Posterior cingulate gyrus (tissue), 11 donors: ENCODE measurements at regions not wholly inside any gene's neighbourhood (a gene's known extent, or its start where the extent isn't known, plus 50 kb on each side); places are given as distances from the start of the nearest gene placed in this dataset.
A peak's percentile ranks its signal among the peaks of the same experiment; 100 is the strongest.
"Not testable (repeated sequence)": the region's sequence is repeated elsewhere in the genome, so short reads cannot be mapped to it uniquely, and the experiment has no call there.

Experiments
- DNase-seq, 10 donors: peaks; one replicate each; pipeline versions ENCODE4 v3.0.0 to v3.0.0-alpha.2; 2020 to 2021; ENCODE audit warnings: mixed read lengths in 3 of 10
- intact Hi-C: fragments of 100-400 bp; cut with DNase I; formaldehyde crosslinking; loops from one replicate; pipeline ENCODE4 v1.15.1; 2023

DNA sequence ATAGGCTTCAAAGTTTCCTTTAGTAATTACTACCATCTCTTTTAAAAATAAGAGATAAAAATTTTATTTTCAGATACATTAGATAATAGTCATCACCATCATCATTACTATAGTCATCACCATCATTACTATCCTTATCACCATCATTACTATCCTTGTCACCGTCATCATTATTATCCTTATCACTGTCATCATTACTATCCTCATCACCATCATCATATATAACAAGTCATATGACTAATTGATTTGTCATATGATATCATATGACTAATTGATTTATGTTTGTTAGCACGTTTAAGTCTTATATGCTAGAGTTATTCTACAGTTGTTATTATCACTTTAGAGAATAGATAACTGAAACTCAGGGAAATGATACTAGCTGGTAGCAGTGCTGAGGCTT lies 382.1 kb upstream of the CDH18 start:
- intact Hi-C loops: no loop called here

DNA sequence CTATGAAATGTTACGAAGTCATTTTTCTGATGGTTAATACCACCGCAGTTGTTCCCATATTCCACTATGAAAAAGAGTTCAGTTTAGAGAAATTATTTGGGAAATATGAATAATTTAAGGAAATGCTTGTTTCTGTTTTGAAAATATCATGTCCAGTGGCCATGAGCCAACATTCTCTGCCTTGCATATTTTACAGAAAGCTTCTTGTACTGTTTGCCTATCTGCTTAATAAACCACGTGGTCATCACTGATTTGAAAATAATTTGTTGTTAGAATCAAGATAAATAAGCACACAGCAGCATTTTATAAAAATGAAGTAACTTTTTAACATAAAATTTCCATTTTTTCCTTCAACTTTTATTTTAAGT lies 381.5 kb upstream of the CDH18 start:
- no peak for DNase-seq
- intact Hi-C loops: no loop called here

More for the DNA sequence above, 382.1 kb upstream of the CDH18 start:
- no peak for DNase-seq

DNA sequence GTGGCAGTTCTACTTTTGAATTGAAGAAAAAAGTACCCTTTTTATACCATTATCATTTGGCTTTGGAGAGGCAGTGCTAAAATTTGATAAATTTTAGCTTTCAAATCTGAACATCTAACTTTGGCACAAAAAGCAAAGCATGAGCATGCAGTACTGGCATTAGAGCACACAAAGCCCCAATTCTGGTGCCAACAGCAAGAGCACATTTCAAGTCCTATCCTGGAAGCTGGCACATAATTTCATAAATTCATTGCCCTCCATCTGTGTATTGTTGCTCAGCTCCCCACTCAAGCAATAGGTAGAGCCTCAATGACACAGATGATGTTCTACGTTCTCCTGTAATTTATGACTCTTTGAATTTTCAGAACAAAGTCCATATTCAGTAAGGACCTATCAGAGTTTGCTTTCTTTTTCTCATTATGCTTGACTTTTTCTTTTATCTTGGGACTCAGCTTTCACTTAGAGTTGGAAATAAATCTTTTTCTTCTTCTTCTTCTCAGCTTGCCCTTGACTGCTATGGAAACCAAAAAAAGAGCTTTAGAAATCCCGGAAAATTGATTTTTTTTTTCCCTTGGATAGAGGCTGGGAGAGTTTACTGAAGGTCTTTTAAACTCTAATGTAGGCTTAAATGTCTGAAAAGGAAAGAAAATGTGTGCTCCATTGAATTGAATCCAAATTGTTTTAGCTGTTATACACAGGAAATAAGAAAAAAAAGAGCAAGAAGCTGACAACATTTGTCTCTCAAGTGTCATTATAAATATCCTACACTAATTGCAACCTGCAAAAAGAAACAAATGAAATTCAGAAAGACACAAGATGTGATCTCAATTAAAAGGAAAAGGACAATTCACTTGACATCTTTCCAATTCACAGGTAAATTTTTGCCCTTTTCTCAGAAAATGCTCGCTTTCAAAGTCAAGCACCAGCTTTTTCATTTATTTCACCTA lies 380.8 kb upstream of the CDH18 start:
- intact Hi-C loops: no loop called here
- DNase-seq: peak in 1 of 10 donors; percentile 9

DNA sequence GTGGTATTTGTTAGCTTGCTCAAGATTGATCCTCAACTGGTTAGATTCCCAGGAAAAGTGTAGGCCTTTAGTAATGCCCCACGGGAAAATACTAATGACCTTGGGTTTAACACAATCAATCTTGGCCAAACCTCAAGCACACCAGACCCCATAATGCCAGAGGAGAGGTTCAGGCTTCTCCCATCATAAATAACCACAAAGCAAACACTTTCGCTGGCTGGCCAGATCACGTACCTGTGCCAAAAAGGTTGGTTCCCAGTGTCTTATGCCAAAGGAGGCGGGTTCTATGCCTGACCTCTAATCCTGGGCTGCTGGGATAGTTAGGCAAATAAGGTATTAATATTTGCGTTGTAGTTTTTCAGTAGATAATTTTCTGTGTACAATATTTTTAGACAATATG lies 379.2 kb upstream of the CDH18 start:
- intact Hi-C loops: no loop called here
- no peak for DNase-seq

DNA sequence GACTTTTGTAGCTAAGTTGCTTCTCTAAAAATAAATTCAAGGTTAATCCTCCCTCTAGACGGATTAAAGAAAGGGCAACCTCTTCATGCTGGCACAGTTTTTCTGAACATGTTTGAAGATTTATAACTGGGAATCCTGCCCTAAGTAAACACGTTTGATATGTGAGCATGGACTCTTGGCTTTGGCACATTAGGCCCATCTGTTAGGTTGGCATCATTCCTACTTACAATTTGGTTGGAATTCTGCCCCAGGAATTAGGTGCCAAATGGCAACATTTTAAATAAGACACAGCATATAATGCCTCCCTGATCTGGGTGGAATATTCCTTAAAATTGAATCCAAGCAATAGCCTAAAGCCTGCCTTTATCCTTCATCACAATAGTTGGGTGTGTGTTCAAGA lies 372.3 kb upstream of the CDH18 start:
- DNase-seq: no peak
- intact Hi-C loops: no loop called here

DNA sequence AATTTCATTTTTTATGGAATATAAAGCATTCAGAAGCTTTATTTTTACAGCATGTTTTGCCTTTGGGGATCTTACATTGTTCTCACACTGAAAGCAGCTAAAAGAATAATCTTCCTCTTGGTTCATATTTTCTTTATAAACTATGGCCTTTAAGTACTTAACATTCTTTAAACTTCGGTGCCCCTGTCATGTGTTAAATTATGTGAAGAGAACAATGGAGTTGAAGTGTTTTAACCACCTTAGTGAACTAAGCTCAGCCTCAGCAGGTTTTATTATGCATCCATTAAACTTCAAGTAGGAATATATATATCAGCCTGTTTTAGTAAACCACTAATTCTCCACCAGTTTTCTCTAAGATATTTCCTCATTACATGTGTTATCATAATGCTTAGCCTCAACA lies 371.4 kb upstream of the CDH18 start:
- no peak for DNase-seq
- intact Hi-C loops: no loop called here

DNA sequence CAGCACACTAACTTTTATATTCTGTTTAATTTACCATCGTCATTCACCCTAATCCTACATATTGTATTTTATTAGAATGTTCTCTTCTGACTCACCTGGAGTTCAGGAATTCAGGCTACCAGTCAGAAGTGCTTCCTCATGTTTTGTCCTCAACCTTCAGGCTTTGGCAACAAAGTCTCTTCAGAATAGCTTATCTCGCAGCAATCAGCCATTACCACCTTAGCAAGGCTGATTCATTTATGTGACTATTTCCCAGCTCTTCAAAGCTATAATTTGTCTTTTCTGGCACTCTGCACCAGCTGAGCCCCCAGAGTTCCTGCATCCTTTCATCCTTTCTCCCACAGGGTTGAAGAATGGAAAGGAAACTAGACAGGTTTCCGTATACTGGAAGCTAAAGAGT lies 365.5 kb upstream of the CDH18 start:
- DNase-seq: no peak
- intact Hi-C loops: no loop called here

DNA sequence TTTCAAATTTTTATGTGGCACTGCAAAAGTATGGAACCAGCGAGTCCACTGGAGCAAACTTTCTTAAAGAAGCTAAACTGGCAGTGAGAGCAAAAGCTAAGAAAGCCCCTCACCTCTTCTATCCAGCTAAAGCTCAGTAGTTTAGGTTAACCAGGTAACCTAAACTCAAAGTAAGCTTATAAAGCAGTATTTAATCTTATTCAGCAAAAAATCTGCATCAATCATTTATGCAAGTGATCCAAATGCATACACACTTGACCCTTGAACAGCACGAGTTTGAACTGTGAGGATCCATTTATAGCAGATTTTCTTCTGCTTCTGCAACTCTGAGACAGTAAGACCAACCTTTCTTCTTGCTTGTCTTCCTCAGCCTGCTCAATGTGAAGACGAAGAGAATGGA lies 363.8 kb upstream of the CDH18 start:
- intact Hi-C loops: no loop called here
- DNase-seq: no peak

DNA sequence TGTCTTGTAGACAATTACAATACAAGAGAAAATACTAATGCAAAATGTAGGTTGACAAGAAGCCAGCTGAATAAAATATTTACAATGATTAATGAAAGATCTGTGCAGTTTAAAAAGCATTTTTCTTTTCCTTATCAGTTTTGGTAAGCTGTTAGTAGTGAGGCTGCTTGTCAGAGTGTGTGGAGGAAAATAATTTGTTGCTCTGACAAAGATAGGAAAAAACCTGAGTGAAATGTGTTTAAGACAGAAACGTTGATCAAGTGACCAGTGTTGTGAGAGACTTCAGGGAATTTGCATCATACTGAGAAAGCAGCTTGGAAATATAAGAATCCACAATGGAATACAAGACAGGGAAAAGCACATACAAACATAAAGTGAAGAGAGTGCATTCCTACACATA lies 360.3 kb upstream of the CDH18 start:
- DNase-seq: no peak
- intact Hi-C loops: no loop called here

DNA sequence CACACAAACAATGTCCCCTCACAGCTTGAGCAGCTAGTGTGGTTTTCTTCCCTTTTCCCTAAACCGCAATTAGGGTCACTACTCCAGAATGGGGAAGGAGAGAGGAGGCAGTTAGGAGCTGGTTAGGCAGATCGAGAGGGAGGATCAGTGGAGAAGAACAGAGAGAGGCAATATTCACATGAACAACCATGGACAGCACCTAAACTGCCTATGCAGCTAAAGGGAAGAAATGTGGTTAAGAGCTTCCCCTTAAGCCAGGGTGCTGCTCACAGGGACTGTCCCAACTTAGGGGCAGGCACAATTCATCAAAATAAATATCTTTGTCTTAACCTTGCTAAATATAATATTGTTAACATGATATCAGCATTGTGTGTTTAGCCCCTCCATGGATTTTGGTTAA lies 359.3 kb upstream of the CDH18 start:
- intact Hi-C loops: no loop called here
- no peak for DNase-seq

DNA sequence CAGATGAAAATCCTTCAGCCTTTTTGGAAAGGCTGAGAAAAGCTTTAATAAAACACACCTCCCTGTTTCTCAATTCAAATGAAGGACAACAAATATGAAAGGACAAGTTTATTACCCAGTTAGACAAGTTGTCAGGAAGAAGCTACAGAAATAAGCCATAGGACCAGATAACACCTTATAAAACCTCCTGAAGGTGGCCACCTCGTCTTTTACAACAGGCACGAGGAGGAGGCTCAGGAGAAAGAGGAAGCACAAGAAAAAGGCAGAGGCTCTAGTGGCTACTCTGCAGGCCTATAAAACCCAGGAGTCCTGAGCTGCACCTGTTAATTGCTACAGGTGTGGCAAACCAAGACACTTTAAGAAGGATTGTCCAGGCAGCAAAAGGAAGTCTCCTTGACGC lies 352.1 kb upstream of the CDH18 start:
- intact Hi-C loops: no loop called here
- DNase-seq: no peak

DNA sequence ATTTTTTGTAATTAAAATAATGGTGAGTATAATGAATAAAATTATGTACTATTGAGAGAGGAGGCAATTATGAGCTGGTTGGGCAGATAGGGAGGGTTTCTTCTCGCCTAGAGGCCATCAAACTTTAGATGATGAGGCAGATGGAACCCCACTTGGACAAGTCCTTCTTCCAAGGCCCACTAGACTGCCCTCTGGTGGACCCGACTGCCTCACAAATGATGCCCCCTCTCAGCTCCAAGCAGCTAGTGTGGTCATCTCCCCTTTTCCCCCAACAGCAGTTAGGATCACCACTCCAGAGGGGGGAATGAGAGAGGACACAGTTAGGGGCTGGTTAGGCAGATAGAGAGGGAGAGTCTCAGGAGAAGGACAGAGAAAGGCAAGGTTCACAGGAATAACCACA lies 348.0 kb upstream of the CDH18 start:
- no peak for DNase-seq
- intact Hi-C loops: no loop called here

DNA sequence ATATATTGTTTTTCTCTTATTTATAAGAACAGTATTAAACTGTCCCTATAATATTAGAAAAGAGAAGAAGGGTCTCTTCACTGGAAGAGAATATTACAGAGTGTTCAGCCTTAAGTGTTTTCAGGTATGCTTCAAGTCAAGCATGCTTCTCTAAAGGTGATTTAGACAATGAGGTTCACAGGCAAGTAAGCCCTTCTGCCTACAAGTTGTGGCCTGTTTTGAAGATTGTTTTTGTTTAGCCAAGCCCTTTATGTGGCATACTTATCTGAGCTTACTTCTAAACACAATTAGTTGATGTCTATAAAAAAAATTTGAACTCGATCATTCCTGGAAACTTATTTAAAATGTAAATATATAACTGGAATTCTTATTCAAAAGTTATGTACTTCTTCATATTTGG lies 343.8 kb upstream of the CDH18 start:
- intact Hi-C loops: no loop called here
- no peak for DNase-seq

DNA sequence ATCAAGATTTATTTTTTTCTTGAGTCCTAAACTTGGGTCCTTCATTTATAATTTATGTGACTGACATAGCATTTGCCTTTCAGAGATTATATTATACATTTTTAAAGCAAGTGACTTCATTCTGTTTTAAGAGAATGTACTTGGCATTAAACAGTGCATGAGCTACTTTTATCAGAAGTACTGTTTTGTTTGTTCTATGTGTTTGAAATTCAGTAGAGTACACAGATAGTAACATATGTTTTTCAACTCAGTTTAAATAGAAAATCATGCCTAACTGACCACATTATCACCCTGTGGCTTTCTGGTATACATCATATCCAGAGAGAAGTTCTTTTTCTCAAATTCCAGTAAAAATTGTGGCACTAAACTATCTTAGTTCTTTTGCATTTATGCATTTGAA lies 335.3 kb upstream of the CDH18 start:
- DNase-seq: no peak

DNA sequence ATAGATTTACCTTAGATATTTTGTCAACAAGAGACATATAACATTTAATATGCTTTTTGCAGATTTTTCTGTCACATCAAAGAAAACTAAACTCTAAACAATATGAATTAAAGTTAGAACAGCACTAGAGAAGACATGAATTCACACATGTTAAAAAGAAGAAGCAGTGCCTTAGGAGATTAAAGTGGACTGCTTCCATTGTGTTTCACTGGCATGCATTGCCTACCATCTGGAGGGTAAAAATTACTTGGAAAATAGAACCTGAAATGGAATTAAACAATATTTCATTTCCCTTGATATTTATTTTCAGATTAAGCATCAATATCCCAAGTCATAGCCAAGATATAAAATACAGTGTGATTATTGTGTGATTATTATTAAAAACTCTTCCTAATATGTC lies 319.4 kb upstream of the CDH18 start:
- intact Hi-C loops: no loop called here
- DNase-seq: no peak

More for the DNA sequence above, 335.3 kb upstream of the CDH18 start:
- intact Hi-C loops: no loop called here

DNA sequence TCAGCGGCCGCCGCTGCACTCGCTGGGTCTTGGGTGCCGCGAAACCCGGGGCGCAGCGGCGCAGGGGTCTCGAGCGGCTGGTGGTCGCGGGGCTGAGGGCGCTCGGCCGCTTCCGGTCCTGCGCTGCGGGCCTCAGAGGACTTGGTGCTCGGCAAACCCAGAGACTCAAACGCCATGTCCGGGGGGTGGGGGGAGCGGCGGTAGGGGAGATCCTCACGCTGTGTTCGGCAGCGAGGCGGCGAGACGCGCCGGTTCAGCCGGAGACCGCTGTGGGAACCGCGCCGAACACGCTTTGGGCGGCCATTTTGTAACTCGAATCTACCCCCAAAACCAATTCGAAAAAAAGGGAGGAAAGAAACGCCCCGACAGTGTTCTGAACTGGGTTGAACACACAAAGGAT lies 317.5 kb upstream of the CDH18 start:
- peak in 2 of 10 donors; percentile 54 to 55 for DNase-seq
- intact Hi-C loops: no loop called here

DNA sequence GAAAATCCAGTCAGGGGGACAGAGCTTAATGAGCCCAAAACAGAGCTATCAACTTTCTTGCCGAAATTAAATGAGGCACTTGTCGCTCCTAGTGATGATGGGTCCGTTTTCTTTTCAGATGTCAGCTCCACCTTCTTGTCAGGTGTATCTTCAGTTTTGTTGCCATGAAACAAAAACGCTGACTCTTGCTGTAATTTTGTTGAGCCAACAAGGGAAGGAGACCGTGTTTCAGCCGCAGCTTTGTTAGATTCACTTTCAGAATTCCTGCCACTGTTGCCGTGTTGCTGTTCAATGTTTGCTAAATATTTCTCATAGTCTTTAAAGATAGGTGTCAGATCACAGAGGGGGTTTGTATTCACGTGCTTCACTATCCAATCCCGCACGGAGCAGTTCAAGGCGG lies 316.6 kb upstream of the CDH18 start:
- intact Hi-C loops, DNase-seq: not testable (repeated sequence)

DNA sequence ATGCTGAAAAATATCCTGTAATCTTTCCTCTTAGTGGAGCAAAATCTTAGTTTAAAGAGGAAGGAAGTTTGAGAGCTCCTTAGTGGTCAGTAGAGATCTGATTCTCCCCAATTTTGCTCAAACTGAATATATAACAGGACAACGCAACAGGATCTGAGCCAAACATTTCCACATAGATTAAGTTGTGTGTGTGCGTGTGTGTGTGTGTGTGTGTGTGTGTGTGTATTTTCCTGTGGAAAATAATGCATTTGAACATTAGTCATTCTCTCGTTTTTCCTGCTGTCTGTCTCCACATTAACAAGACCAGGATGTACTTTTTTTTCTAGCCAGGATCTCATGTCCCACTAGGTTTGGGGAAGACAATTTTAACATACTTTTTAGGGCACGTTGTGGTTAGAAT lies 312.1 kb upstream of the CDH18 start:
- intact Hi-C loops: no loop called here
- DNase-seq: no peak

DNA sequence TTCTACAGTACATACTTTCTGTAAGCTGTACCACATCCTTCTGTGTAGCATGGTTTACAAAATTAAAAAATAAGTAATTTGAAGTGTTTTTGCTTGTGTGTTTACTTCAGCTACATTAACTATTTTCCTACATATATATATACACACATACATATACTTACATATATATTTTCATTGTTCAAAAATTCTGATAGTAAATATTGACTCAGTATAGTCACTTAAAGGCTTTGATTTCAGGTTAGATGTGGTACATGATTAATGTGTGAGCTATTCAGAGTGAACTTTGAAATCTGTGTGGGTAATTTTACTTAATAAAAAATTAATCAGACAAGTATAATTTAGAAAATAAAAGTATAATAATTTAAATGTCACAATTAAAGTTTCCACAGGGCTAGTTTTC lies 306.7 kb upstream of the CDH18 start:
- intact Hi-C loops: no loop called here
- no peak for DNase-seq

DNA sequence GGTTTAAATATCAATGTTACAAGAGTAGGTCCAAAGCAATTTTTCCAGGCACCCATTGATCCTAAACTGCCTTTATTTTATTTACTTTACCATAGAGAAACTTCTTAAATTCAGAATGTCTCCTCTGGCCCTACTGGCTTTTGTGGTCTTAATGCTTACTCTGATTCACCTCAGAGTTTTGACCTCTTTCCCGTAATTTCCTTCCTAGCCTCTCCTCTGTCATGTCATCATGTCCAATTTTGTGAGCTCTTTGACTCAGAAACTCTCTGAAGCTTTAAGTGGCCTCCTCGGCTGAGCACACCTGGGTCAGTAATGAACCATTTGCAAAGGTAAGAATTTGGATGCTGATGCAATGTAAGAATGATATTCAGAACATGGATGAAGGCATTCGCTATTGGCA lies 303.8 kb upstream of the CDH18 start:
- no peak for DNase-seq
- intact Hi-C loops: no loop called here

DNA sequence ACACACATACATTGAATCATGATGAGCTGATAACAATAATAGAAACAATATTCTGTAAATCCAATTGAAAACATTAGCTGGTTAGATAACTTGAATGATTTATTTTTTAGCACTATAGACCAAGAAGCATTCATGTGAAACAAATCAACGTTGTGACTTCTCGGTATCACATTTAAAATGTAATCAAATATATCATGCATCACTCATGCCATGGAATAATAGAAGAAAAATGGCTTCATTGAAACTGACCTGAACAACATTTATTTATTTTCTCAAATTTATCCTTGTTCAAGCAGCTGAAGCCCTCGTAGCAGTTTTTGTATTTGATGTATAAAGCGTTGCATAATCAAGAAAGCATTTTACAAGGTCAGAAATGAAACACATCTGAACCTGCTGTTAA lies 299.6 kb upstream of the CDH18 start:
- DNase-seq: no peak
- intact Hi-C loops: no loop called here

DNA sequence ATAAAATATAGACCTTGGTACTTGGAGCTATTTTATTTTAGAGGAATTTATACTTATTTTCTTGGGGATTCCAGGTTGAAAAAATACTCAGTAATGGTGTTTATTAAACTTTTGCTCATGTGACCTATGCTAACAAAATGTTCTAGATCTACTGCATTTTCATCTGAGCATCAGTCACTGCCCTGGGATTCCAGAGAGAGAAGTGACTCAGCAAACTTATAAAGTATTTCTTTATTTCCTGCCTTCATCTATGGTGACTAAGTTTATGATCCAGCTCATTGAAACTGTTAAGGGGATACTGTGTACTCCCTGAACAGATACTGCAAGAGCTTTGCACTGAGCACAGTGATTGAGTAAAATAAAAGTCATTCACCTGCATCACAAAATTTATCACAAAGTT lies 298.5 kb upstream of the CDH18 start:
- intact Hi-C loops: no loop called here
- DNase-seq: no peak

DNA sequence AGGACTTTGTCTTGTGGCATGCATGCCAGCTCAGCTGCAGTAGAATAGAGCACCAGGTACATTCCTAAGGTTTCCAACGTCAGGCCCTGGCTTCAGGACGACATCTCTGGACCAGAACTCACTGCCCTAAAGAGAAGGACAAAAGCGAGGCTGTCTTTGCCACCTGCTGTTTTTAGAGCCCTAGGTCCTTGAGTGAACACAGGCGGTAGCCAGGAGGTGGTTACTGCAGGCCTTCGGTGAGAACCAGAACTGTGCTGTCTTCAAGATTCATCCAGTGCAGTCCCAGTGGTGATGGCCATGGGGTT lies 288.9 kb upstream of the CDH18 start:
- intact Hi-C loops: no loop called here
- peak in 1 of 10 donors; percentile 24 for DNase-seq
